HG02981 (cell line): ENCODE measurements at regions not wholly inside any gene's neighbourhood (a gene's known extent, or its start where the extent isn't known, plus 50 kb on each side); places are given as distances from the start of the nearest gene placed in this dataset.

Experiments
- ATAC-seq: cut with Tn5 transposase; IDR thresholded peaks from one replicate; pipeline ENCODE4 v1.9.1; 2021; ENCODE audit warnings: mild to moderate bottlenecking, moderate library complexity; ENCODE audit not compliant: unreplicated experiment

GRCh38 chr2:195319548-195320412, 337.2 kb upstream of the SLC39A10 start:
- no peak for ATAC-seq

GRCh38 chr2:195319112-195319460, 337.9 kb upstream of the SLC39A10 start:
- ATAC-seq = no peak

GRCh38 chr2:195318440-195319111, 338.4 kb upstream of the SLC39A10 start:
- ATAC-seq = no peak

- ATAC-seq = no peak
Measured at GRCh38 chr2:195317550-195317949, 339.5 kb upstream of the SLC39A10 start.

GRCh38 chr2:195316486-195316885, 340.5 kb upstream of the SLC39A10 start:
- ATAC-seq = no peak

- ATAC-seq = peak; percentile 89
Measured at GRCh38 chr2:195313962-195314361, 343.1 kb upstream of the SLC39A10 start.

GRCh38 chr2:195312662-195313061, 344.4 kb upstream of the SLC39A10 start:
- ATAC-seq = no peak

GRCh38 chr2:195308163-195308562, 348.9 kb upstream of the SLC39A10 start:
- ATAC-seq = no peak

- no peak for ATAC-seq
Measured at GRCh38 chr2:195307751-195308150, 349.3 kb upstream of the SLC39A10 start.

GRCh38 chr2:195304310-195304709, 352.7 kb upstream of the SLC39A10 start:
- ATAC-seq = no peak

- ATAC-seq = no peak
Measured at GRCh38 chr2:195300631-195301030, 356.4 kb upstream of the SLC39A10 start.

- ATAC-seq = no peak
Measured at GRCh38 chr2:195299600-195299999, 357.4 kb upstream of the SLC39A10 start.

GRCh38 chr2:195296490-195296889, 360.5 kb upstream of the SLC39A10 start:
- no peak for ATAC-seq

GRCh38 chr2:195289081-195289480, 367.9 kb upstream of the SLC39A10 start:
- ATAC-seq = no peak

GRCh38 chr2:195279840-195280427, 377.1 kb upstream of the SLC39A10 start:
- ATAC-seq = no peak

- ATAC-seq = no peak
Measured at GRCh38 chr2:195270466-195271039, 386.5 kb upstream of the SLC39A10 start.

- ATAC-seq = no peak
Measured at GRCh38 chr2:195269220-195269619, 387.8 kb upstream of the SLC39A10 start.

- no peak for ATAC-seq
Measured at GRCh38 chr2:195257979-195258378, 399.0 kb upstream of the SLC39A10 start.

- ATAC-seq = no peak
Measured at GRCh38 chr2:195252018-195252417, 405.0 kb upstream of the SLC39A10 start.

GRCh38 chr2:195251214-195251613, 405.8 kb upstream of the SLC39A10 start:
- ATAC-seq = no peak

GRCh38 chr2:195238826-195239225, 418.2 kb upstream of the SLC39A10 start:
- ATAC-seq = no peak

- no peak for ATAC-seq
Measured at GRCh38 chr2:195238379-195238778, 418.6 kb upstream of the SLC39A10 start.
